Coronary artery (tissue), 2 donors: ENCODE measurements at regions not wholly inside any gene's neighbourhood (a gene's known extent, or its start where the extent isn't known, plus 50 kb on each side); places are given as distances from the start of the nearest gene placed in this dataset.
"Not testable (repeated sequence)": the region's sequence is repeated elsewhere in the genome, so short reads cannot be mapped to it uniquely, and the experiment has no call there.

Experiments
- DNase-seq: peaks from one replicate; pipeline ENCODE4 v3.0.0-alpha.2; 2017; ENCODE audit warnings: low spot score
- H3K27ac ChIP-seq, 2 donors: fragments of 200-600 bp; sonication (generic); one replicate each; pipeline ENCODE4 v1.5.1; 2016 to 2019
- H3K4me3 ChIP-seq: fragments of 200-600 bp; sonication (generic); 2 replicates; pipeline ENCODE4 v1.5.1; 2016; ENCODE audit warnings: mild to moderate bottlenecking, moderate library complexity
- CTCF ChIP-seq: fragments of 200-600 bp; sonication (generic); IDR thresholded peaks from one replicate; pipeline ENCODE4 v1.5.1; 2019; ENCODE audit warnings: antibody characterized with exemption

DNA sequence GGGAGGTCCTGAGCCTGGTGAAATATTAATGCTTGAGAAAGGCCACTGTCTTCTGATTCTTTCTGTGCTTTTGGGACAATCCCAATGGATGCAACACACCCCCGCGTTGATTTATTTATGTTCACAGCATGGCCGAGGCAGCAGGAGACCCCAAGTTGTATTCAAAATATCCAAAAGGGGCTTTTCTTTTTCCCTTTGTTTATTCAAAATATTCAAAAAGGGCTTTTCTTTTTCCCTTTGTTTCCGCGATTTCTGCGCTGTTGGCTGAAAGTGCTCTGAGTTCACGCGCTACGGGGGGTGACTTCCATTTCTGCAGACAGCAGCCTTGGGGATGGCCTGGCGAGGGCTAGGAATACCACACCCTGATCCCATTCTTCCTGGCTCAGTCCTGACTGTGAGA is 59.5 kb upstream of the PPP2R3B start:
- no peak for DNase-seq
- H3K27ac ChIP-seq = no peak overlapping the region
- TF ChIP-seq CTCF = no peak
- H3K4me3 ChIP-seq = no peak overlapping the region

GRCh38 chrX:447052-447451 is 60.3 kb upstream of the PPP2R3B start:
- no peak overlapping the region for H3K4me3 ChIP-seq

DNA sequence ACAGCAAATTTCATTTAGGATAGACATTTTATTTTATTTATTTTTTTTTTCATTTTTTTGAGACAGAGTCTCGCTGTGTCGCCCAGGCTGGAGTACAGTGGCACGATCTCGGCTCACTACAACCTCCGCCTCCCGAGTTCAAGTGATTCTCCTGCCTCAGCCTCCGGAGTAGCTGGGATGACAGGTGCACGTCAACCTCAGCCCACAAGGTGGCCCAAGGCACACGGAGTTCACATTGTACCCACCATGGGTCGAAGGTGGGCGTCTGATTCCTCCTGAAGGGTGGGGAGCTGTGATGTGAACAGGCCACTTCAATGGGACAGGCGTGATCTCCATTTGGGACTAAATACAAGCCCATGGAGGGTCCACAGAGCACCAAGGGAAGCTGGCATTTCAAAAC is 65.0 kb upstream of the PPP2R3B start:
- H3K27ac ChIP-seq, H3K4me3 ChIP-seq, DNase-seq: not testable (repeated sequence)

More at GRCh38 chrX:447052-447451, 60.3 kb upstream of the PPP2R3B start:
- H3K27ac ChIP-seq = no peak overlapping the region
- DNase-seq = no peak
- TF ChIP-seq CTCF = no peak

- DNase-seq = no peak
- Histone ChIP-seq H3K4me3 (no peak overlapping the region), H3K27ac (no peak overlapping the region)
- TF ChIP-seq CTCF = no peak
Observed at GRCh38 chrX:452598-452997, 65.9 kb upstream of the PPP2R3B start.

GRCh38 chrX:454514-454913 is 67.8 kb upstream of the PPP2R3B start:
- not testable (repeated sequence) for H3K27ac ChIP-seq, DNase-seq, H3K4me3 ChIP-seq

DNA sequence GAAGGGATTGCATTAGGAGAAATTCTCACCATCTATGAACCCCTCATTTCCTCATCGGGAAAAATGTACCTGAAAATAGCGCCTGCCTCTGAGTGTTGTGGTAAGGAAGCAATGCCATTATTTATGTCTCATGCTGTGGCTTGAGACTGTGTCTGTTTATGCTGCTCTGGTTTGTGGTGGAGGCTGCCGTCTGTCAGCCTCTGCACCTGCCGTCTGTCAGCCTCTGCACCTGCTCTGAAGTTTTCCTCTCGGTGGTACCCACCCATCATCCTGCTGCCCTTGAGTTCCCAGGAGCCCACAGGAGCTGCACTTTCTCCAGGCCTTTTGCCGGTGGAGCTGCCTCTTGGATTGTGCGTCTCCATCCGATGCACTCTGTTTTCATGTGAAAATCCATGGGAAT is 68.5 kb upstream of the PPP2R3B start:
- no peak overlapping the region for H3K4me3 ChIP-seq
- H3K27ac ChIP-seq = no peak overlapping the region
- no peak for DNase-seq
- no peak for TF ChIP-seq CTCF

GRCh38 chrX:455673-456072 is 69.0 kb upstream of the PPP2R3B start:
- H3K4me3 ChIP-seq = no peak overlapping the region
- no peak for DNase-seq
- no peak for TF ChIP-seq CTCF
- no peak overlapping the region for H3K27ac ChIP-seq

GRCh38 chrX:456146-456545 is 69.4 kb upstream of the PPP2R3B start:
- no peak for TF ChIP-seq CTCF
- Histone ChIP-seq H3K27ac (no peak overlapping the region), H3K4me3 (no peak overlapping the region)
- no peak for DNase-seq
